Osteocyte (in vitro differentiated cells): ENCODE measurements at regions not wholly inside any gene's neighbourhood (a gene's known extent, or its start where the extent isn't known, plus 50 kb on each side); places are given as distances from the start of the nearest gene placed in this dataset.
A peak's percentile ranks its signal among the peaks of the same experiment; 100 is the strongest.

ENCODE experiments used
- DNase-seq: peaks from one replicate; pipeline ENCODE4 v3.0.0; 2021; ENCODE audit warnings: mixed read lengths; ENCODE audit not compliant: unreplicated experiment; ENCODE audit errors: extremely low spot score
- H3K27ac Mint-ChIP-seq: one replicate; pipeline ENCODE4 v1.8.0; 2021; ENCODE audit warnings: mild to moderate bottlenecking, mixed read lengths; ENCODE audit not compliant: unreplicated experiment
- H3K27me3 Mint-ChIP-seq: one replicate; pipeline ENCODE4 v1.8.0; 2021; ENCODE audit warnings: mixed read lengths; ENCODE audit not compliant: unreplicated experiment
- H3K36me3 Mint-ChIP-seq: one replicate; pipeline ENCODE4 v1.8.0; 2021; ENCODE audit warnings: mixed read lengths; ENCODE audit not compliant: unreplicated experiment
- H3K4me1 Mint-ChIP-seq: one replicate; pipeline ENCODE4 v1.8.0; 2021; ENCODE audit warnings: mixed read lengths; ENCODE audit not compliant: unreplicated experiment
- H3K4me3 Mint-ChIP-seq: one replicate; pipeline ENCODE4 v1.8.0; 2021; ENCODE audit warnings: mild to moderate bottlenecking, moderate library complexity, mixed read lengths; ENCODE audit not compliant: unreplicated experiment
- H3K9me3 Mint-ChIP-seq: one replicate; pipeline ENCODE4 v1.8.0; 2021; ENCODE audit warnings: mixed read lengths; ENCODE audit not compliant: unreplicated experiment
- CTCF ChIP-seq: fragments of 200-600 bp; sonication (generic); IDR thresholded peaks from 2 replicates; pipeline ENCODE4 v1.5.0; 2021; ENCODE audit warnings: antibody characterized with exemption, mild to moderate bottlenecking, moderate library complexity

DNA sequence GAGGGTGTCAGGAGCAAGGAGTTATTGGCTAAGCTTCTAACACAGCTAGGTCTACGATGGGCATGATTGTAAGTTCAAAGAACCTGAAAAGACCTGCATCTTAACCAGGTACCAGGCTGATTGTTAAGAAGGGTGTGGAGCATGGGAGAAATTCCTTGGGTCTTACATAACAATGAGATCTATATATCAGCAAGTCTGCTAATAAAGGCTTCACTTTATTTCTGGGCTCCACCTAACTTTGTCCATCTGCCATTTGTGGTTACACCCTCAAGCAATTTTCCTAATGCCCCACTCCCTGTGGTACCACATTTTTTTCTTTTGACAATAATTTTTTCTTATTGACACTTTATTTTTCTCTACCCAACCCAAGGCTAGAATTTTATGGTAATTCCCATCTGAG lies 223.5 kb upstream of the JAG1 start:
- Mint-ChIP-seq H3K36me3 (peaks cover 3% of the 10 kb centered on the region), H3K27ac (no peak overlapping the region), H3K27me3 (no peaks in the 10 kb centered on the region), H3K9me3 (peaks cover 10% of the 10 kb centered on the region), H3K4me1 (peaks cover 16% of the 10 kb centered on the region), H3K4me3 (no peak overlapping the region)
- DNase-seq, result no peak
- TF ChIP-seq CTCF, result no peak

GRCh38 chr20:10898552-10898951 lies 224.8 kb upstream of the JAG1 start:
- DNase-seq, result no peak
- peaks cover 3% of the 10 kb centered on the region for H3K36me3 Mint-ChIP-seq
- no peak for TF ChIP-seq CTCF
- no peak overlapping the region for H3K27ac Mint-ChIP-seq
- no peaks in the 10 kb centered on the region for H3K27me3 Mint-ChIP-seq
- peaks cover 10% of the 10 kb centered on the region for H3K9me3 Mint-ChIP-seq
- H3K4me1 Mint-ChIP-seq, result peaks cover 28% of the 10 kb centered on the region
- no peak overlapping the region for H3K4me3 Mint-ChIP-seq

- peak overlapping the region; percentile 84 for H3K27ac Mint-ChIP-seq
- TF ChIP-seq CTCF, result no peak
- H3K27me3 Mint-ChIP-seq, result no peaks in the 10 kb centered on the region
- peaks cover 36% of the 10 kb centered on the region for H3K4me1 Mint-ChIP-seq
- H3K36me3 Mint-ChIP-seq, result no peaks in the 10 kb centered on the region
- no peak overlapping the region for H3K4me3 Mint-ChIP-seq
- peaks cover 5% of the 10 kb centered on the region for H3K9me3 Mint-ChIP-seq
- no peak for DNase-seq
Measured at GRCh38 chr20:10902174-10902573, 228.4 kb upstream of the JAG1 start.

DNA sequence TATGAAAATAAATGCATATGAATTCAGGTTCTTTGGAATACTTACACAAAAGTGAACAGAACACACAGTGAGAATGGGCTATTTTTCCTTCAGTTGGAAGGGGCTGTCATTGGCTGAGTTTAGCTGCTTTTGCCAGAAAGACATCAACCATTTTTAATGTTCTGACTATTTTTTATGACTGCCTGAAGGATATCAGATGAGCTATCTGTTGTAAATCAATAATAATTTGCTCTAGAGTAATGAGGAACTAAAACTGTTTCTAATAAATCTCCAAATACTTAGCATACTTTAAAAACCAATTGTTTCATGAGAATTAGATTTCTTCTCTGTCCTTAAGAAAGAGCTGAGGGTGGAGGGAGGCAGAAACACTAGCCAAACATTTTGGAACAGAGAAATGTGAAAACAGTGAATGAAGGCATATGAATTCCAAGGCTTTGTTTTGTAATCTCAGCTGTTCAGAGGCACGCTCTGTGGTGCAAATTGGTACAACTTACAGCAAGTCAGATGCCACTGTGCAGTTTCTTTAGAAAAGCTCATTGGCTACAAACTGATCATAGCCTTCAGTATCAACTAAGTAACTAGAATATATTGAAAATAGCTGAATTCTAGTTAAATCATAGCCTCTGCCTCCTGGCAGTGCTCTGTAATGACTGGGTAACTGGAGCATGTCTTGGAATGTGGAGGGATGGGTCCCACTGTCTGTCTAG lies 228.9 kb upstream of the JAG1 start:
- Mint-ChIP-seq H3K27me3 (no peaks in the 10 kb centered on the region), H3K27ac (peak overlapping the region; percentile 84), H3K36me3 (no peaks in the 10 kb centered on the region), H3K4me3 (no peak overlapping the region), H3K4me1 (peaks cover 32% of the 10 kb centered on the region), H3K9me3 (peaks cover 2% of the 10 kb centered on the region)
- TF ChIP-seq CTCF, result no peak
- no peak for DNase-seq

DNA sequence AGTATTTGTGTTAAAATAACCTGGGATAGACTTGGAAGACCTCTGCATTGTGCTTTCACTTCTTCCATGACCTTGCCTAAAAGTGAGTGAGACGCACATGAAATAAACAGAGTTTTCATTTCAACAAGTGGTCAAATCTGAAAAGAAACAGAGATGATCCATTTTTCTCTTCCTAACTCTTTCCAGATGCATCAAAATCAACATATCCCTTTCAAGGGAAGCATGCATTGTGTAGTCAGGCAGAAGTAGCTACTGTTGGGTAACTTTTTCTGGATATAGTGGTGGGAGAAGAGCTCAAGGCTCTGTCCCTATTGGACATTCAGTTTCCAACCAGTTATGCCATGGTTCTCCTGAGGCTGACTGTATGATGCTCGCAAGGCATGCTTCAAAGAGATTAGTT lies 233.0 kb upstream of the JAG1 start:
- Mint-ChIP-seq H3K9me3 (no peaks in the 10 kb centered on the region), H3K27ac (no peak overlapping the region), H3K36me3 (no peaks in the 10 kb centered on the region), H3K4me1 (peaks cover 25% of the 10 kb centered on the region), H3K4me3 (no peak overlapping the region), H3K27me3 (no peaks in the 10 kb centered on the region)
- DNase-seq, result no peak
- no peak for TF ChIP-seq CTCF
